OCI-LY7 (cell line): ENCODE measurements at regions not wholly inside any gene's neighbourhood (a gene's known extent, or its start where the extent isn't known, plus 50 kb on each side); places are given as distances from the start of the nearest gene placed in this dataset.

ENCODE experiments used
- BruUV-seq: library from RNA; stranded (reverse); fragments of 400-500 nt; replicated peaks from 2 replicates; lab custom pipeline; 2021; lab: Mats Ljungman, UMichigan
- CTCF ChIA-PET: fragments of 300-600 bp; sonication (Branson Sonifier 250); formaldehyde crosslinking; loops from one replicate; lab custom pipeline; 2022; ENCODE audit warnings: antibody characterized with exemption; ENCODE audit not compliant: unreplicated experiment; lab: Charles Lee
- POLR2A ChIA-PET: fragments of 300-600 bp; sonication (Branson Sonifier 250); formaldehyde crosslinking; loops from one replicate; lab custom pipeline; 2022; ENCODE audit warnings: antibody characterized with exemption; lab: Charles Lee
- DNase-seq: peaks from one replicate; pipeline ENCODE4 v3.0.0-alpha.2; 2015; ENCODE audit warnings: low spot score
- H2AFZ ChIP-seq: fragments of 200-600 bp; sonication (generic), shearing (Covaris generic); 2 replicates; pipeline ENCODE4 v1.6.1; 2014; ENCODE audit warnings: mild to moderate bottlenecking, antibody characterized with exemption, low read length, moderate library complexity
- H3K27ac ChIP-seq: fragments of 200-600 bp; sonication (generic); 2 replicates; pipeline ENCODE4 v1.5.1; 2014; ENCODE audit warnings: mixed run types, low read depth, mild to moderate bottlenecking, moderate library complexity, low read length, inconsistent platforms; ENCODE audit not compliant: poor library complexity, severe bottlenecking
- H3K36me3 ChIP-seq: fragments of 200-600 bp; sonication (generic); 2 replicates; pipeline ENCODE4 v1.6.1; 2014; ENCODE audit warnings: mild to moderate bottlenecking, antibody characterized with exemption, low read length, moderate library complexity, mixed read lengths; ENCODE audit not compliant: insufficient read depth
- H3K4me1 ChIP-seq: fragments of 200-600 bp; sonication (generic); 2 replicates; pipeline ENCODE4 v1.5.1; 2014; ENCODE audit warnings: mild to moderate bottlenecking, low read length; ENCODE audit not compliant: insufficient read depth, poor library complexity, severe bottlenecking
- H3K4me2 ChIP-seq: fragments of 200-600 bp; sonication (generic); 2 replicates; pipeline ENCODE4 v1.6.1; 2014; ENCODE audit warnings: mild to moderate bottlenecking, low read length
- H3K4me3 ChIP-seq: fragments of 200-600 bp; sonication (generic); 2 replicates; pipeline ENCODE4 v1.5.1; 2014; ENCODE audit warnings: mild to moderate bottlenecking, low read depth, low read length; ENCODE audit not compliant: poor library complexity, severe bottlenecking
- H3K79me2 ChIP-seq: fragments of 200-600 bp; sonication (generic); 2 replicates; pipeline ENCODE4 v1.6.1; 2016; ENCODE audit warnings: low read depth, mild to moderate bottlenecking, low read length, moderate library complexity, mixed read lengths; ENCODE audit not compliant: insufficient read depth
- H3K9me2 ChIP-seq: fragments of 200-600 bp; sonication (generic); 2 replicates; pipeline ENCODE4 v1.6.1; 2016; ENCODE audit warnings: mild to moderate bottlenecking, low read length, mixed read lengths; ENCODE audit not compliant: insufficient read depth
- H3K9me3 ChIP-seq: fragments of 200-600 bp; sonication (generic); 2 replicates; pipeline ENCODE4 v1.6.1; 2014; ENCODE audit warnings: mild to moderate bottlenecking, mixed run types, low read length, mixed read lengths
- H4K20me1 ChIP-seq: fragments of 200-600 bp; sonication (generic); 2 replicates; pipeline ENCODE4 v1.6.1; 2014; ENCODE audit warnings: mild to moderate bottlenecking, antibody characterized with exemption, low read length, moderate library complexity, mixed read lengths; ENCODE audit not compliant: insufficient read depth
- CTCF ChIP-seq: fragments of 200-600 bp; sonication (generic); conservative IDR thresholded peaks from 2 replicates; pipeline ENCODE4 v1.5.1; 2014; ENCODE audit warnings: mild to moderate bottlenecking, antibody characterized with exemption, low read length, moderate library complexity, mixed read lengths
- EZH2phosphoT487 ChIP-seq: fragments of 200-600 bp; sonication (generic); IDR thresholded peaks from 2 replicates; pipeline ENCODE4 v1.6.1; 2018; ENCODE audit warnings: low read depth, borderline replicate concordance, mild to moderate bottlenecking, mixed run types, antibody characterized with exemption, low read length, moderate library complexity, mixed read lengths
- intact Hi-C: fragments of 100-400 bp; cut with micrococcal nuclease; formaldehyde crosslinking; loops from one replicate; pipeline ENCODE4 v1.10.0; 2022; ENCODE audit not compliant: unreplicated experiment

- H3K27ac ChIP-seq, result no peak overlapping the region
- BruUV-seq, result no TSS peak
- H3K4me2 ChIP-seq, result no peak overlapping the region
- no peaks in the 10 kb centered on the region for H4K20me1 ChIP-seq
- H2AFZ ChIP-seq, result no peak overlapping the region
- no peak overlapping the region for H3K4me3 ChIP-seq
- H3K36me3 ChIP-seq, result no peaks in the 10 kb centered on the region
- H3K9me2 ChIP-seq, result no peaks in the 10 kb centered on the region
- no peaks in the 10 kb centered on the region for H3K4me1 ChIP-seq
- ChIA-PET CTCF (no interaction called here), POLR2A (interaction anchor here (0.6 kb wide), 1 partner anchor 752 kb away, joined by 3 read pairs; no protein-coding TSS in a partner anchor)
- H3K79me2 ChIP-seq, result no peaks in the 10 kb centered on the region
- intact Hi-C loops, result no loop called here
- no peak for DNase-seq
- no peaks in the 10 kb centered on the region for H3K9me3 ChIP-seq
- no peak for TF ChIP-seq EZH2phosphoT487
- TF ChIP-seq CTCF, result no peak
Observed at GRCh38 chr6:103680116-103680515, 1179.6 kb downstream of the HACE1 start.

GRCh38 chr6:103677290-103677689 is 1182.4 kb downstream of the HACE1 start:
- CTCF ChIA-PET, result no interaction called here

More at GRCh38 chr6:103677290-103677689, 1182.4 kb downstream of the HACE1 start:
- DNase-seq, result no peak
- H3K27ac ChIP-seq, result no peak overlapping the region
- no peaks in the 10 kb centered on the region for H3K9me3 ChIP-seq
- no peak overlapping the region for H3K4me3 ChIP-seq
- no peaks in the 10 kb centered on the region for H3K79me2 ChIP-seq
- TF ChIP-seq EZH2phosphoT487 (no peak), CTCF (no peak)
- POLR2A ChIA-PET, result no interaction called here
- H4K20me1 ChIP-seq, result no peaks in the 10 kb centered on the region
- no peak overlapping the region for H3K4me2 ChIP-seq
- no peak overlapping the region for H2AFZ ChIP-seq
- no TSS peak for BruUV-seq
- no peaks in the 10 kb centered on the region for H3K9me2 ChIP-seq
- H3K36me3 ChIP-seq, result no peaks in the 10 kb centered on the region
- intact Hi-C loops, result no loop called here
- no peaks in the 10 kb centered on the region for H3K4me1 ChIP-seq
